ENCODE measurements at regions not wholly inside any gene's neighbourhood (a gene's known extent, or its start where the extent isn't known, plus 50 kb on each side); places are given as distances from the start of the nearest gene placed in this dataset.

GRCh38 chr13:86567119-86567518, 767.9 kb upstream of the SLITRK6 start:
- Histone ChIP-seq H3K4me3 (no peak overlapping the region), H3K27me3 (no peaks in the 10 kb centered on the region), H3K9me3 (peaks cover 0 to 6% (median 0%) of the 10 kb centered on the region in 11 donors), H3K27ac (no peak overlapping the region), H3K4me1 (no peaks in the 10 kb centered on the region), H3K36me3 (no peaks in the 10 kb centered on the region)
- WGBS, 2 donors: 71 to 75% methylated on average over 3 of the region's 3 CpGs
- DNase-seq (no peak), ATAC-seq (no peak)
- TF ChIP-seq CTCF (IDR thresholded peaks at IDR 0.05): no peak
- intact Hi-C loops (cut with DNase I): no loop called here

- 78 to 91% methylated on average over 1 of the region's 1 CpG for WGBS, 2 donors
- H3K4me1 ChIP-seq: no peaks in the 10 kb centered on the region
- no peak overlapping the region for H3K27ac ChIP-seq
- no peak overlapping the region for H3K4me3 ChIP-seq
- intact Hi-C loops (cut with DNase I): no loop called here
- H3K9me3 ChIP-seq: peaks cover 0 to 10% (median 0%) of the 10 kb centered on the region in 11 donors
- DNase-seq (no peak), ATAC-seq (no peak)
- H3K36me3 ChIP-seq: no peaks in the 10 kb centered on the region
- TF ChIP-seq CTCF (IDR thresholded peaks at IDR 0.05): no peak
- H3K27me3 ChIP-seq: no peaks in the 10 kb centered on the region
These were observed 769.9 kb upstream of the SLITRK6 start for GRCh38 chr13:86569119-86569518.

GRCh38 chr13:86569974-86570373, 770.8 kb upstream of the SLITRK6 start:
- no peak for TF ChIP-seq CTCF (IDR thresholded peaks at IDR 0.05)
- Histone ChIP-seq H3K4me3 (no peak overlapping the region), H3K27ac (no peak overlapping the region), H3K4me1 (no peaks in the 10 kb centered on the region), H3K9me3 (peaks cover 0 to 10% (median 0%) of the 10 kb centered on the region in 11 donors), H3K27me3 (no peaks in the 10 kb centered on the region), H3K36me3 (no peaks in the 10 kb centered on the region)
- no peak for DNase-seq
- ATAC-seq: no peak
- intact Hi-C loops (cut with DNase I): no loop called here

GRCh38 chr13:86572115-86572514, 772.9 kb upstream of the SLITRK6 start:
- no peak for TF ChIP-seq CTCF (IDR thresholded peaks at IDR 0.05)
- no peak for ATAC-seq
- no peaks in the 10 kb centered on the region for H3K36me3 ChIP-seq
- no peak overlapping the region for H3K27ac ChIP-seq
- intact Hi-C loops (cut with DNase I): no loop called here
- no peak overlapping the region for H3K4me3 ChIP-seq
- 39 to 43% methylated on average over 2 of the region's 2 CpGs for WGBS, 2 donors
- no peaks in the 10 kb centered on the region for H3K27me3 ChIP-seq
- no peak for DNase-seq
- H3K9me3 ChIP-seq: peaks cover 0 to 10% (median 0%) of the 10 kb centered on the region in 11 donors
- H3K4me1 ChIP-seq: no peaks in the 10 kb centered on the region

GRCh38 chr13:86579662-86580061, 780.4 kb upstream of the SLITRK6 start:
- TF ChIP-seq CTCF (IDR thresholded peaks at IDR 0.05): no peak
- Histone ChIP-seq H3K36me3 (no peaks in the 10 kb centered on the region), H3K4me1 (no peaks in the 10 kb centered on the region), H3K9me3 (peaks cover 0 to 28% (median 0%) of the 10 kb centered on the region in 11 donors), H3K27me3 (no peaks in the 10 kb centered on the region), H3K4me3 (no peak overlapping the region), H3K27ac (no peak overlapping the region)
- no peak for DNase-seq
- intact Hi-C loops (cut with DNase I): no loop called here
- WGBS, 2 donors: 53 to 62% methylated on average over 3 of the region's 3 CpGs
- ATAC-seq: no peak
